Type B pancreatic cell (in vitro differentiated cells): ENCODE measurements at regions not wholly inside any gene's neighbourhood (a gene's known extent, or its start where the extent isn't known, plus 50 kb on each side); places are given as distances from the start of the nearest gene placed in this dataset.

Source experiments
- DNase-seq: peaks from one replicate; pipeline ENCODE4 v3.0.0; 2021; ENCODE audit warnings: mixed read lengths; ENCODE audit not compliant: unreplicated experiment; ENCODE audit errors: extremely low spot score
- H3K27ac Mint-ChIP-seq: 2 replicates; pipeline ENCODE4 v1.8.0; 2021; ENCODE audit warnings: mild to moderate bottlenecking, mixed read lengths
- H3K27me3 Mint-ChIP-seq: 2 replicates; pipeline ENCODE4 v1.8.0; 2021; ENCODE audit warnings: mixed read lengths
- H3K36me3 Mint-ChIP-seq: 2 replicates; pipeline ENCODE4 v1.8.0; 2021; ENCODE audit warnings: mixed read lengths
- H3K4me1 Mint-ChIP-seq: one replicate; pipeline ENCODE4 v1.8.0; 2021; ENCODE audit warnings: mixed read lengths; ENCODE audit not compliant: unreplicated experiment
- H3K4me3 Mint-ChIP-seq: 2 replicates; pipeline ENCODE4 v1.8.0; 2021; ENCODE audit warnings: mild to moderate bottlenecking, mixed read lengths
- H3K9me3 Mint-ChIP-seq: 2 replicates; pipeline ENCODE4 v1.8.0; 2021; ENCODE audit warnings: mixed read lengths
- CTCF ChIP-seq: fragments of 200-600 bp; sonication (generic); conservative IDR thresholded peaks from 2 replicates; pipeline ENCODE4 v1.5.0; 2021; ENCODE audit warnings: antibody characterized with exemption, mild to moderate bottlenecking

- TF ChIP-seq CTCF = no peak
- Mint-ChIP-seq H3K4me1 (peaks cover 15% of the 10 kb centered on the region), H3K36me3 (no peaks in the 10 kb centered on the region), H3K9me3 (no peaks in the 10 kb centered on the region), H3K4me3 (no peak overlapping the region), H3K27me3 (no peaks in the 10 kb centered on the region), H3K27ac (no peak overlapping the region)
- no peak for DNase-seq
These were observed 279.6 kb upstream of the JAG1 start for GRCh38 chr20:10953437-10953836.

- Mint-ChIP-seq H3K4me1 (peaks cover 15% of the 10 kb centered on the region), H3K27ac (no peak overlapping the region), H3K9me3 (no peaks in the 10 kb centered on the region), H3K4me3 (no peak overlapping the region), H3K36me3 (no peaks in the 10 kb centered on the region), H3K27me3 (no peaks in the 10 kb centered on the region)
- no peak for DNase-seq
- no peak for TF ChIP-seq CTCF
These were observed 280.5 kb upstream of the JAG1 start for GRCh38 chr20:10954137-10954840.

GRCh38 chr20:10954908-10955580 is 281.2 kb upstream of the JAG1 start:
- H3K27me3 Mint-ChIP-seq = no peaks in the 10 kb centered on the region
- no peak overlapping the region for H3K27ac Mint-ChIP-seq
- TF ChIP-seq CTCF = no peak
- no peaks in the 10 kb centered on the region for H3K9me3 Mint-ChIP-seq
- H3K4me1 Mint-ChIP-seq = peaks cover 15% of the 10 kb centered on the region
- no peak for DNase-seq
- no peak overlapping the region for H3K4me3 Mint-ChIP-seq
- no peaks in the 10 kb centered on the region for H3K36me3 Mint-ChIP-seq

- no peak overlapping the region for H3K4me3 Mint-ChIP-seq
- H3K27me3 Mint-ChIP-seq = no peaks in the 10 kb centered on the region
- no peaks in the 10 kb centered on the region for H3K36me3 Mint-ChIP-seq
- DNase-seq = no peak
- H3K27ac Mint-ChIP-seq = no peak overlapping the region
- H3K4me1 Mint-ChIP-seq = no peaks in the 10 kb centered on the region
- no peak for TF ChIP-seq CTCF
- no peaks in the 10 kb centered on the region for H3K9me3 Mint-ChIP-seq
These were observed 284.5 kb upstream of the JAG1 start for GRCh38 chr20:10958279-10958678.

GRCh38 chr20:10960416-10960815 is 286.6 kb upstream of the JAG1 start:
- no peaks in the 10 kb centered on the region for H3K36me3 Mint-ChIP-seq
- no peak overlapping the region for H3K27ac Mint-ChIP-seq
- no peaks in the 10 kb centered on the region for H3K9me3 Mint-ChIP-seq
- no peak for TF ChIP-seq CTCF
- no peak for DNase-seq
- peaks cover 3% of the 10 kb centered on the region for H3K4me1 Mint-ChIP-seq
- H3K27me3 Mint-ChIP-seq = no peaks in the 10 kb centered on the region
- no peak overlapping the region for H3K4me3 Mint-ChIP-seq
